ENCODE measurements at regions not wholly inside any gene's neighbourhood (a gene's known extent, or its start where the extent isn't known, plus 50 kb on each side); places are given as distances from the start of the nearest gene placed in this dataset.

- no peak overlapping the region for H3K27ac ChIP-seq
- no peak for TF ChIP-seq CTCF (IDR thresholded peaks at IDR 0.05)
- TF ChIP-seq ZFX (IDR thresholded peaks at IDR 0.05; ENCODE audit: borderline replicate concordance) = no peak
Observed at GRCh38 chr5:2675548-2675947, 75.9 kb downstream of the IRX2 start.

- no peak overlapping the region for H3K27ac ChIP-seq
- TF ChIP-seq ZFX (IDR thresholded peaks at IDR 0.05; ENCODE audit: borderline replicate concordance) (no peak), CTCF (IDR thresholded peaks at IDR 0.05) (no peak)
Observed at GRCh38 chr5:2674456-2674855, 77.0 kb downstream of the IRX2 start.

- TF ChIP-seq CTCF (IDR thresholded peaks at IDR 0.05) (no peak), ZFX (IDR thresholded peaks at IDR 0.05; ENCODE audit: borderline replicate concordance) (no peak)
- no peak overlapping the region for H3K27ac ChIP-seq
Observed at GRCh38 chr5:2670940-2671339, 80.5 kb downstream of the IRX2 start.

GRCh38 chr5:2669913-2670312 lies 81.6 kb downstream of the IRX2 start:
- TF ChIP-seq CTCF (IDR thresholded peaks at IDR 0.05) (no peak), ZFX (IDR thresholded peaks at IDR 0.05; ENCODE audit: borderline replicate concordance) (no peak)
- no peak overlapping the region for H3K27ac ChIP-seq

- no peak overlapping the region for H3K27ac ChIP-seq
- TF ChIP-seq CTCF (IDR thresholded peaks at IDR 0.05) = no peak
- no peak for TF ChIP-seq ZFX (IDR thresholded peaks at IDR 0.05; ENCODE audit: borderline replicate concordance)
Observed at GRCh38 chr5:2669259-2669658, 82.2 kb downstream of the IRX2 start.

GRCh38 chr5:2666081-2666480 lies 85.4 kb downstream of the IRX2 start:
- no peak overlapping the region for H3K27ac ChIP-seq
- TF ChIP-seq ZFX (IDR thresholded peaks at IDR 0.05; ENCODE audit: borderline replicate concordance) = no peak
- TF ChIP-seq CTCF (IDR thresholded peaks at IDR 0.05) = no peak

GRCh38 chr5:2663489-2663888 lies 88.0 kb downstream of the IRX2 start:
- TF ChIP-seq CTCF (IDR thresholded peaks at IDR 0.05) (no peak), ZFX (IDR thresholded peaks at IDR 0.05; ENCODE audit: borderline replicate concordance) (no peak)
- H3K27ac ChIP-seq = no peak overlapping the region
